Hindlimb muscle (tissue), 1 donor: ENCODE measurements at regions not wholly inside any gene's neighbourhood (a gene's known extent, or its start where the extent isn't known, plus 50 kb on each side); places are given as distances from the start of the nearest gene placed in this dataset.
"Not testable (repeated sequence)": the region's sequence is repeated elsewhere in the genome, so short reads cannot be mapped to it uniquely, and the experiment has no call there.

Experiments used
- DNase-seq: peaks from one replicate; pipeline ENCODE4 v3.0.0-alpha.2; 2013

- peak; percentile 24 for DNase-seq
These were observed 282.6 kb upstream of the ID4 start for GRCh38 chr6:19554356-19555225.

GRCh38 chr6:19557191-19557590 lies 280.0 kb upstream of the ID4 start:
- no peak for DNase-seq

GRCh38 chr6:19558201-19558600 lies 279.0 kb upstream of the ID4 start:
- DNase-seq, result no peak

GRCh38 chr6:19558934-19559333 lies 278.2 kb upstream of the ID4 start:
- DNase-seq, result no peak

- DNase-seq, result no peak
These were observed 274.7 kb upstream of the ID4 start for GRCh38 chr6:19562468-19562867.

GRCh38 chr6:19569563-19569962 lies 267.6 kb upstream of the ID4 start:
- no peak for DNase-seq

- DNase-seq, result no peak
These were observed 266.0 kb upstream of the ID4 start for GRCh38 chr6:19571176-19571575.

- DNase-seq, result peak; percentile 10
These were observed 258.7 kb upstream of the ID4 start for GRCh38 chr6:19578481-19578880.

- DNase-seq, result not testable (repeated sequence)
These were observed 253.0 kb upstream of the ID4 start for GRCh38 chr6:19584207-19584606.

- DNase-seq, result no peak
These were observed 249.8 kb upstream of the ID4 start for GRCh38 chr6:19587238-19587942.

- no peak for DNase-seq
These were observed 246.6 kb upstream of the ID4 start for GRCh38 chr6:19590501-19591131.

- DNase-seq, result no peak
These were observed 239.3 kb upstream of the ID4 start for GRCh38 chr6:19597809-19598320.

GRCh38 chr6:19599796-19600464 lies 237.2 kb upstream of the ID4 start:
- no peak for DNase-seq

- DNase-seq, result no peak
These were observed 234.6 kb upstream of the ID4 start for GRCh38 chr6:19602434-19603013.

- DNase-seq, result peak; percentile 11
These were observed 233.4 kb upstream of the ID4 start for GRCh38 chr6:19603721-19604120.

GRCh38 chr6:19605624-19606023 lies 231.5 kb upstream of the ID4 start:
- no peak for DNase-seq

- DNase-seq, result no peak
These were observed 228.6 kb upstream of the ID4 start for GRCh38 chr6:19608546-19608945.

GRCh38 chr6:19609972-19610641 lies 227.1 kb upstream of the ID4 start:
- DNase-seq, result no peak

- not testable (repeated sequence) for DNase-seq
These were observed 224.3 kb upstream of the ID4 start for GRCh38 chr6:19612672-19613466.

- DNase-seq, result no peak
These were observed 223.5 kb upstream of the ID4 start for GRCh38 chr6:19613678-19614077.

- DNase-seq, result no peak
These were observed 221.1 kb upstream of the ID4 start for GRCh38 chr6:19616022-19616421.
